HTR-8/SVneo (cell line): ENCODE measurements at regions not wholly inside any gene's neighbourhood (a gene's known extent, or its start where the extent isn't known, plus 50 kb on each side); places are given as distances from the start of the nearest gene placed in this dataset.
"Not testable (repeated sequence)": the region's sequence is repeated elsewhere in the genome, so short reads cannot be mapped to it uniquely, and the experiment has no call there.

Experiments used
- DNase-seq: peaks from one replicate; pipeline ENCODE4 v3.0.0; 2011; ENCODE audit warnings: low spot score, mixed read lengths; ENCODE audit not compliant: insufficient read length
- FAIRE-seq: peaks from 2 replicates; lab custom pipeline; 2011; peaks lifted over from hg19 to GRCh38; lab: Jason Lieb, UNC

DNA sequence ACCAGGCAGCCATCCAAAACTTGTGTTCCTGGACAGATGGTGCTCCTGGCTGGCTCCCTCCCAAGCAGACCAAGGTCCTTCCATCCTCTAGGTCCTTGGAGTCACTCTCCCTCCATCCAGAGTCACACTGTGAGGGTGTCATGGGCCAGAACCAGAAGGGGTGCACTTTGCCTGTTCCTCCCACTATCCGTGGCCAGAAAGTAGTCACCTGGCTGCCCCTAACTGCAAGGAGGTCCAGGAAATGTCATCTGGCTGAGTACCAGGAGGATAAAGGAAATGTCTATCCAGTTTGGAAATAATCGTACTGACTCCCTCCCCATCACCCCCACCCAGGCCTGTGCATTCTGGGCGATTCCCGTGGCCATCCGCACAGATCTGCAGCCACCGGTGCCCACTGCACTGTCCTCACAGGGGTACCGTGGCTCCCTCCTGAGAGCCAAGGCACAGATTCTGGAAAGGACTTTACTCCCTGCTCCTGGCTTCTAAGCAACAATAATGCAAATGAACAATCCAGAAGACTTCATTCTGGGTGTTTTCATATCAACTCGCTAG lies 253.2 kb downstream of the NPHP4 start:
- no peak for DNase-seq
- no peak for FAIRE-seq

DNA sequence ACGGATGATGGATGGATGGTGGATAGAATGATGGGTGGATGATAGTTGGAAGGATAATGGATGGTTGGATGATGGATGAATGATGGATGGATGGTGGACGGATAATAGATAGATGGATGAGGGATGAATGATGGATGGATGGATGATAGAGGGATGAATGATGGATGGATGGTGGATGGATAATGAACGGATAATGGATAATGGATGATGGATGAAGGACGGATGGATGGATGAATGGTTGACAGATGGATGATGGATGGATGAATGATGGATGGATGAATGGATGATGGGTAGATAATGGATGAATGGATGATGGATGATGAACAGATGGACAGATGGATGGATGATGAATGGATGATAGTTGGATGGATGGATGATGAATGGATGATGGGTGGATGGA lies 255.1 kb downstream of the NPHP4 start:
- no peak for FAIRE-seq
- DNase-seq = no peak

DNA sequence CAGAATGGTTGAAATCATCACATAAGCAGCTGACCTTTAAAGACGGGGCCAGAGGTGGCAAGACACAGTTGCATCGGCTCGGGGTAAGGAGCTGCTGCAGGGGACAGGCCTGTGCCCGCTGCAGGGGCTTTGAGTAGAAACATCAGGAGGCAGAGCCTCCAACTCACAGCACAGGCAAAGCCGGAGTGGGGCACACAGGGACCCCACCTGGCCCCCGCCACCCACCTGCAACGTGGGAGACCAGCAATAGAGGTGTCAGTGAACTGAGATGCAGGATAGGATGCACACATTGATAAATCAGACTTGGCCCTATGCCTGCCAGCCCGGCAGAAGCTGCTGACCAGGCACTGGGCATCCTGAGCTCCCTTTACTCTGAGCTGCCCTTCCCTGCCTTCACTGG lies 257.2 kb downstream of the NPHP4 start:
- FAIRE-seq (no peak), DNase-seq (no peak)

DNA sequence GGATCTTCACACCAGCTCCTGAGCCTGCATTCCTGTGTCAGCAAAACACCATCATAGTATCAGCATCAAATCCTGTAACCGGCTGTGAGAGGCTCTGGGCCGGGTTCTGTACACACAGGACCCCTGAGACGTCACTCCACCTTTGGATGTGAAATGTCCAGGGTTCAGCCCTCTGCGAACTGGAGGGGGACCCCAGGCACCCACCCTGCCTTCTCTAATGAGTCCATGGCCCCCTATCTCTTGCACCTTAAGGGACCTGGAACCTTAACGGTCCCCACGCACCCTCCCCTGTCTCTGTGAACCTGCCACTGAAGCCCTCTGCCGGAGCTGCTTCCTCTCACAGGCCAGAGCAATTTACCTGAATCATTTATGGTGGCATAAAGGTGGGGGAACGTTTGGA lies 257.8 kb downstream of the NPHP4 start:
- DNase-seq (no peak), FAIRE-seq (no peak)

DNA sequence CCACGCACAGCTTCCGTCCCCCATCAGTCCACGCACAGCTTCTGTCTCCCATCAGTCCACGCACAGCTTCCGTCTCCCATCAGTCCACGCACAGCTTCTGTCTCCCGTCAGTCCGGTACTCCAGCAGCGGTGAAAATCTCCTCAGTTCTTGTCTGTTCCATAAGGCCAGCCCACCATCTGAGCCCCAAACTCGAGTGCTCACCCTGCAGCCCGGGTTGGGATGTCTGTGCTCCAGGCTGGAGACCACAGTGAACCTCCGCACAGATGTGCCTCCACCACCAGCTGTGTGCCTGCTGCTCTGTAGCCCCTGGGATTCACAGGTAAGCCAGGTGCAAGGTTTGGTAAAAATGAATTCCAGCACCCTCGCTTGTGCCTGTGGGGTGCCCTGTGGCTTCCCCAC lies 258.6 kb downstream of the NPHP4 start:
- FAIRE-seq (no peak), DNase-seq (no peak)

DNA sequence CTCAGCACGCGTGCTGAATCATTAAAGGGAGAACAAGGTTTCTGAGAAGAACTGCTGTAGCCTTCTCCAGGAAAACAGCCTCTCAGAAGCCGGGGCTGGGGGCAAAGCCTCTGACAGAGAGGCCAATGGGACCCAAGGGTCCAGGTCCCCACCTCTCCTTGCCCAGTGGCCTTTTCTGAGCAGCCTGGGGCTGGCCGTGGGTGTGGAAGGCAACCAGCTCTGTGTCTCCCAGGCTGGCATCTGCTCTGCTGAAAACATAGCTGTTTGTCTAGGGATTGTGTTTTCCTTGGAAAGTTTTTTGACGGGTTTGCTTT lies 261.2 kb downstream of the NPHP4 start:
- DNase-seq = no peak
- FAIRE-seq = no peak

DNA sequence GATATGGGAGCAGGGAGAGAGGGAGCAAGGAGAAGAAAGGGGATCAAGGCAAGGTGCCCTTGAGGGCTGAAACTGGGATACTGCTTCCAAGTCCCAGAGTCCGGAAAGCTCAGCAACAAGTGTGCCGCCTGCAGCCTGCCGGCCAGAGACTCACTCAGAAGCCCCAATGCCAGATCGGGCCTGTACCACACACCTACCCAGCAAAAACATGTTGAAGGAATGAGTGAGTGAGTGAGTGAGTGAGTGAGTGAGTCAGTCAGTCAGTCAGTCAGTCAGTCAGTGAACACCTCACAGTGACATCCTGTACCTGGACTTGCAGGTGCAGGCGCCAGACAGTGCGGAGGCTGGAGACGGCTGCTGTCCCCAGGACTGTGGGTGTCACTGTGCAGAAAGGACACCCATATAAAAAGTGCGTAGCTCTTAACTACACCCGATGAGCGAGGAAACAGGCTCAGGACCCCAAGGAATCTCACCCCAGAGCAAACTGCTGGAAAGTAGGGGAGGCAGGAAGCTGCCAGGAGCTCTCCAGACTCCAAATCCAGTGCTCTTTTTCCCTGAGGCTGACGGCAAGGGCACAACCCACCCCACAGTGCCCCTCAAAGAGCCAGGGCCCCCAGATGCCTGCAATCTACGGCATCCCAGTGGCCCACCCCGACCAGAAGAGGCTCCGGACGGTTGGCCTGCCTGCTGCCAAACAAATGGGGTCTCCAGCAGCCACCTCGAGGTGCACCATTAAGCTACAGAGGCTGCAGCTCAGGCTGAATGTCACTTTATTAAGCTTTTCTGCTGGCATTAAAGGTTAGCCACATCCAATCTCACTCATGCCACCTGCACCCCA lies 261.7 kb downstream of the NPHP4 start:
- FAIRE-seq (no peak), DNase-seq (no peak)

DNA sequence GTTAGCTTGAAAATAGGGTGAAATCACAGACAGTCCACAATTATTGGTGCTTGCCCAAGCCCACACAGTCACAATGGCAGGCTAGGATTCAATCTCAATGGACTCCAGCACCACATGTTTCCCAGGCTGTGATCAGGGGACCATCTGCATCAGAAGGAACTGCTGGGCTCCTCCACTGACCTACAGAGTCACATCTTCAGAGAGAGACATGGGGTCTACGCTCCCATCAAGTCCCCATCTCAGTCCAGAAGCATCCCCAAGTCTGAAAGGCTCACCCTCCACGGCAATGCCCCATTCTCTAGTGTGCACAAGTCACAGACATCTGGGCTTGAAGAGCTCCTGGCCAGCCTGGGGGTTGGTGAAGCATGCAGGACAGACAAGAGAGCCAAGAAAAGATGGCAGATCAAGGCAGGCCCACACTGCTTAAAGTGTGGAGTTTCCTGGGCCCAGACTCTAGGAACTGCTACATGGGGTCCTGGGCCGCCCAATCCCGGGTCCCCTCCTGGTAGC lies 262.5 kb downstream of the NPHP4 start:
- FAIRE-seq (no peak), DNase-seq (no peak)

DNA sequence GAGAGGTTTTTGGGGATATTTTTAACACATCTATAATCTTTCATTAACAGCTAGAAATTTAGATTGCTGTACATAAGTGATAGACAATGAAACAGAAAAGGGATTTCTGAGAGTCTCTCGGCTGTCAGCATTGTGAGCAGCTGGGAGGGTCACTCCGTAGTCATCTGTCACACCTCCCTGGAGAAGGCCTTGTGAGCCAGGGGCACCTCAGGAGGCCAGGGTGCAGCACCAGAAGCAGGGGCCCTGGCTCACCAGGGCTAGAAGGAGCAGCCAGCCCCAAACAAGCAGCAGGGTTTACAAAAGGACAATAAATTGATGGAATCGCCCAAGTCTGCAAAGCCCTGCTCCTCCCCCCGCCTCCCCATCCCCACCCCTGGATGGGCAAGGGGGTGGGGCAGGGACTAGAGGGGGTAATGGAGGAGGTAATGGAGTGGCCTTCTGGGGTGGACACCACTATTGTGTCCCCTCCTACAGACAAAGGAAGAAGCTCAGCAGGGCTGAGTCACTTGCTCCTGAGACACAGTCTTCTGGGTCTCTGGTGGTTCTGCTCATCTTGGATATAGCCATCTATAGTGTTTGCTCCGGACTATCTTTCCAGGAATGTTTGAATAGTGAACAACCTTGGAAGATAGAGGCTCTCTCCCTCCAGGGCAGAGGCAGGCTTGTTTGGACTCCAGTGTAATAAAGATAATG lies 263.4 kb downstream of the NPHP4 start:
- FAIRE-seq (no peak), DNase-seq (no peak)

DNA sequence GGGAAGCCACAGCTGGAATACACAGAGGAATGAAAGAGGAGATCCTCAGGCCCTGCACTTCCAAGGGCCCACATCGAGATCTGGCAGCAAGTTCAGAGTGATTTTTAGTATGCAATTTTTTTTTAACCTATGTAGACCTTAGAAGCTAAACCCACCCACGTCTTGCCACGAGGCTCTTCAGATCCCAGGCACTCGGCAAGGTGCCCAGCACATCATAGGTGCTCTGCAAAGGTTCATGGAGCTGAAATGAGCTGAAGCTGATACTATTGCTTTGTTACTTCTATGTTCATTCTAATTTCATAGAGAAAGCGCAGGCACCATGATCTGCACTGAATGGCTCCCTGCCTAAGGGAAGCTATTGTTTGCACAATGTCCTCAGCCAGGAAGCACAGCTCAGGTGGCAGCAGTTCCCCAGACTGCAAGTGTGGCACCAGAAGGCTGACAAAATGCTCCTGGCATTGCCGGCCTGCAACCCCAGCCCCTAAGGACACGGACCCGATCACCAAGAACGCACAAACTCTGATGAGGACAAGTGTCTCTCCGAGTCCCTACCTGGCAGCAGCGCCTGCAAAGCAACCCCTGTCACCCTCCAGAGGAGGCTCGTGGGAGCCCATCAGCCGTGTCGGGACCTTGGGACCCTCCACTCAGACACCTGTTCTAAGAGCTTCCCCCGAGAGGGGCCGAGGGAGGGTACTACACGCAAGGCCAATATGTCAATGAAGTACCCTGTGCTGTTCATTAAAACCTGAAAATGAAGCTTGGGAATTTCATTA lies 264.2 kb downstream of the NPHP4 start:
- FAIRE-seq = no peak
- no peak for DNase-seq

DNA sequence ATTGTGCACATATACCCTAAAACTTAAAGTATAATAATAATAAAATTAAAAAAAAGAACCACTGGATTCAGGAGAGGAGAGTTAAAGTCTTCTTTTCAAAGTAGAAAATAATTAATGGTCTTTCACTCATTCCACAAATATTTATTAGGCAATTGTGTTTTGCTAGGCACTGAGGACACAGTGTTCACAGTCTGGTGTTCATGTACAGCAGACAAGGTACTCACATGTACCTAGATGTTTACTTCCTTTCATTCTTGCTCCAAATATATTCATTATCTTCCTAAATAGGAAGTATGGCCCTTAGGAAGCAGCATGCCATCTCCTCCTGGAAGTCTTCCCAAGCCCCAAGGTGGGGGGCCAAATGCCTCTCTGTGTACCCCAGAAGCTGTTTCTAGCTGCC lies 265.0 kb downstream of the NPHP4 start:
- DNase-seq = no peak
- FAIRE-seq = no peak

DNA sequence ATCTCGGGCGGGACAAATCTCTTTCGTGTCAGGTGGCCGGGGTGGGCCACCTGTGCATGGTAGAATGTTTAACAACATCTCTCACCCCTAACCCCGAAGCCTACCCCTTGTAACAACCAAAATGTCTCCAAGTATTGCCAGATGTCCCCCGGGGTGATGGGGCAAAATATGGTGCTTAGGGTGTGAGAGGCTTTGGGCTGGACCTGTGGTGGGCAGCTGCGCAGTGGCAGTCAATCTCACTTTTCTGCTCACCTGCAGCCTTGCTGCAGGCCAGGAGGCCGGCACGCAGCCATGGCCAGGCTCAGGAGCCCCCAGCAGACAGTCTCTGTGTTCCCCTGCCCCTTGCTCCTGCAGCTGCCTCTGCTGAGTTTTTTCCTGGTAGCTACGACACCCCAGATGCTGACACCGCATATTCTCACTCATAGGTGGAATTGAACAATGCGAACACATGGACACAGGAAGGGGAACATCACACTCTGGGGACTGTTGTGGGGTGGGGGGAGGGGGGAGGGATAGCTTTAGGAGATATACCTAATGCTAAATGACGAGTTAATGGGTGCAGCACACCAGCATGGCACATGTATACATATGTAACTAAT lies 265.5 kb downstream of the NPHP4 start:
- DNase-seq, FAIRE-seq: not testable (repeated sequence)

DNA sequence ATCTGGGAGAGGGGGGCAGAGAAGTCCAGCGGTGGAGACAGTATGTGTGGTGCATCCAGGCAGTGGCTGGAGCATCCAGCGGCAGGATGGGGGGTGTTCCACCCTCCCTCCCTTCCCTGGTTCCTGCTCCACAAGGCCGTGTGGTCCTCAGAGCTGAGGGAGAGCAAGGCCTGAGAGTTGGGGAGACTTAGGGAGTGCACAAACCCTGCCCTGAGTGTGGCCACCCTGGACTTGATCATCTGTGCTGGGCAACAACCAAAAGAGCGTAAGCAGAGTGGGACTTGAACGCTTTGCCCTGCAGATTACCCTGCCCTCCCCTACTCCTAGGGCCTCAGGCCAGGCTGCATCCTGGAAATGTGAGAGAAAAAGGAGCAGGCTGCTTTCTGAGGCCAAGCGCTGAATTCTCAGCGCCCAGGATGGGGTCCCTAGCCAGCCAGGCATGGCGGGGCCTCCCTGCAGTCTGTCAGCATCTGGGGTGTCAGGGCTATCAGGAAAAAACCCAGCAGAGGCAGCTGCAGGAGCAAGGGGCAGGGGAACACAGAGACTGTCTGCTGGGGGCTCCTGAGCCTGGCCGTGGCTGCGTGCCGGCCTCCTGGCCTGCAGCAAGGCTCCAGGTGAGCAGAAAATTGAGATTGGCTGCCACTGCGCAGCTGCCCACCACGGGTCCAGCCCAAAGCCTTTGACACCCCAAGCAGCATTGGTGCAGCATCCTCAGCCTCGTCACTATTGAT lies 266.2 kb downstream of the NPHP4 start:
- no peak for DNase-seq
- no peak for FAIRE-seq

DNA sequence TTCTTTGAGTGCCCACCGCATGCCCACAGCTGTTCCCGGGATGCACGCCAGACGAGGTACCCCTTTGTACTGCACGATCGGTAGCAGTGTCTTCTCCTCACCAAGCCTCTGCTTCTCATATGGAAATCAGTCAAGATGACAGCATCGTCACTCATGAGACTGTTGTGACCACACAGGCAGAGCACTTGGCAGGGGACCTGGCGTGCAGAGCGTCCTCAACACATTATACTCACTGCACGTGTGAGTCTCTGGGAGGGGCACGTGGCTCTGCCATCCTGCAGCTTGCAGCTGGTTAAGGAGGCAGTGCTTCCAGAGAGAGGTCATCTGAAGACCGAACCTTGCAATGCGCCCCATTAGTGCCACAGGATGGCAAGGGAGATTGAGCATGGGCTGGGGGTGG lies 266.8 kb downstream of the NPHP4 start:
- FAIRE-seq = no peak
- DNase-seq = no peak

DNA sequence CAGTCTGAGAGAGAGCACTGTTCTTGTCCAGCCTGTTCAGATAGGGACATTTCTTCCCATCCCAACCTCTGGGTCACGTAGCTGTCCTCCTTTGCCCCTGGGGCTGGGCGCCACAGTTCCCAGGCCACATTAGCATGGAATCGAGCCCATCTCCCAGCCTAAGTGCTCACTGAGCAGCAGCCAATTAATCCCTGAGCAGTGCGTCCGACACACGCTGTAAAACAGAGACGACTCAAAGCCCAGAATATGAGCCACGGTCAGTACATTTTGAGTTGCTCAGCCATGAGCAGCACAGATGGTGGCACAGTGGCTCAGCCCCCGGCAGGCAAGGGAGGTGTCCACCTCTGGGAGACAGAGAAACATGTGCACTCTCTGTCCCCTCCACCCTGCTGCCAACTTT lies 267.4 kb downstream of the NPHP4 start:
- FAIRE-seq = no peak
- DNase-seq = no peak

DNA sequence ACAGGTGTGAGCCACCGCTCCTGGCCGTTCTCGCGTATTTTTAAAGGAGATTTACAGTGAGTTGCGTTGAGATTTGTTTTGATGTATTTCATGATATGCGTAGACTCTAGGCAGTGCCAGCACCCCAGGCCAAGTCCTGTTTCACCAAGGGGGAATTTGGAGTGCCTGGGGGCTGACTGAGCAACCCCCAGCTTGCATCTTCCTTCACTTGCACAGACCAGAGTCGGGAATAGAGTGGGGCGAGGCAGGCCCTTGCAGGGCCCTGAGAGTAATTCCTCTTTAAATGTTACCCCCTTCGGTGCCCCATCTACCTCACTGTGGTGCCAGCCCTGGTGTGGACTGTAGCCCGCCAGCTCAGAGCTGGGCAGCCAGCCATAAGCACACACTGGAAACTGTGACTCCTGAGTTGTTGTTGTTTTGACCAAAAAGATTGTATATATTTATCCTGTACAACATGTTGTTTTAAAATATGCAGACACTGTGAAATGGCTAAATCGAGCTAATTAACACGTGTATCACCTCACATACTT lies 269.5 kb downstream of the NPHP4 start:
- DNase-seq (no peak), FAIRE-seq (no peak)

DNA sequence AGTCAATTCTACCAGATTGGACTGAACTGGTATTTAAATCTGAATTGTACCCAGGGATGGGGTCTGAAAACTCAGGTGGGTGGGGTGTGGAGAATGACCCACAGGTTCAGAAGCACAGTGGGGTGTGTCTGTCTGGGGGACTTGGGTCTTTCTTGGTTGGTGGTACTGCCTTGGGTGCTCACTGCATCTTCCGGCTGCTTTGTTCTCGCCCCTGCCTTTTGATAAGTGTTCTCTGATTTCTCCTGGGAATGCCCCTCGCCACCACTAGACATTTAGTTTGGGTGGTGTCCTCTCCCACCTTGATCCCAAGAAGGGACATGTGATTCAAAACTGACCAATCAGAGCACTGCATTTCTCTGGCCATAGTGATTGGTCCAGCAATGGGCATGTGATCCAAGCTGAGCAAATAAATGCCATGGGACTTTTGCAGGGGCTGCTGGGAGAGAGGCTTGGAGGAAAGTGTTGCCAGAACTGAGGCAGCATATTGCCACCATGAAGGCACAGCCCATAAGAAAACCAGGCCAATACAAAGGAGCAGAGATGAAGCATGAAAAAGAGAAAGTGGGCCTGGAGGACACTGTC lies 270.5 kb downstream of the NPHP4 start:
- FAIRE-seq (no peak), DNase-seq (no peak)

DNA sequence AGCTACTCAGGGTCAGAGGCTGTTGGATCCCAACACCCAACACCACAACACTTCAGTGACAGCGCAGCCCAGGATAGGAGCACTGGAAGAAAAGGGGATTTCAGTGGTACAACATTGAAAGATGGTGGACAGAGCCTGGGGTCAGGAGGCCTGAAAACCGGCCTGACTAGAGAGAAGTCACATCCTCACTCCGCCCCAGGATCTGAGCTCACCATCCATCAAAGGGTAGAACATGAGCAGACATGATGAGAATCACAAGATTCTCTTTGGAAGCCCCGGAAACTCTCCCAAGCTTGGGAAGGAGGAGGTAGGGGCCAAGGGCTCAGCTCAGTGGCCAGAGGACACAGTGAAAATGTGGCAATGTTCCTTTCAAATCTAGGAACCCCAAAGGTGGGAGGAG lies 271.3 kb downstream of the NPHP4 start:
- DNase-seq = no peak
- FAIRE-seq = no peak

DNA sequence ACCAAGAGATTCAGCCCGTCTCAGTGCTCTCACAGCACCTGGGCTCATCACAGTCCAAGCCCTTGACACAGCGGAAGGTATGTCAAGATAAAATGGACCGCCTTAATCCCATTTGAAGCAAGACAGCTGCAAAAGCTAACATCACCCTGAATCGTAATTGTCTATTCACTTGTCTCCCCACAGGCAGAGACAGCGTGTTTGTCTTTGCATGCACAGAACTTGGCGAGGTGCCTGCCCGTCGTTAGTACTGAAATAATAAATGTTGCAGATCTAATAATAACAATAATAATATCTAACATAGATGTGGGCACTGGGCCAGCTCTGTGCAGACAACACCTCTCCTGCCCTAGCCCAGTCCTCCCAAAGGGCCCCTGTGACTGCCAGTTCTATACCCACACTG lies 271.7 kb downstream of the NPHP4 start:
- DNase-seq = no peak
- no peak for FAIRE-seq
